ENCODE measurements at regions not wholly inside any gene's neighbourhood (a gene's known extent, or its start where the extent isn't known, plus 50 kb on each side); places are given as distances from the start of the nearest gene placed in this dataset.

GRCh38 chr5:2566284-2566683, 185.2 kb downstream of the IRX2 start:
- H3K9me3 ChIP-seq, result peaks cover 23% of the 10 kb centered on the region
- no peak overlapping the region for H3K9ac ChIP-seq
- H3K36me3 ChIP-seq, result no peaks in the 10 kb centered on the region
- H3K27ac ChIP-seq, result no peak overlapping the region
- no peaks in the 10 kb centered on the region for H4K20me1 ChIP-seq
- H3K27me3 ChIP-seq, result no peaks in the 10 kb centered on the region
- no peak overlapping the region for H3K4me3 ChIP-seq
- peaks cover 24% of the 10 kb centered on the region for H3K4me1 ChIP-seq
- H3K4me2 ChIP-seq, result no peak overlapping the region
- no peak for TF ChIP-seq Cebpa-rat (IDR thresholded peaks at IDR 0.05)

GRCh38 chr5:2565147-2565546, 186.3 kb downstream of the IRX2 start:
- Histone ChIP-seq H3K9me3 (peaks cover 23% of the 10 kb centered on the region), H3K9ac (no peak overlapping the region), H3K36me3 (no peaks in the 10 kb centered on the region), H3K4me3 (no peak overlapping the region), H3K4me2 (no peak overlapping the region), H4K20me1 (no peaks in the 10 kb centered on the region), H3K27me3 (no peaks in the 10 kb centered on the region), H3K4me1 (peaks cover 21% of the 10 kb centered on the region), H3K27ac (no peak overlapping the region)
- no peak for TF ChIP-seq Cebpa-rat (IDR thresholded peaks at IDR 0.05)

GRCh38 chr5:2563046-2563445, 188.4 kb downstream of the IRX2 start:
- no peak overlapping the region for H3K27ac ChIP-seq
- H4K20me1 ChIP-seq, result no peaks in the 10 kb centered on the region
- H3K4me2 ChIP-seq, result no peak overlapping the region
- H3K27me3 ChIP-seq, result no peaks in the 10 kb centered on the region
- H3K9me3 ChIP-seq, result peaks cover 23% of the 10 kb centered on the region
- no peak for TF ChIP-seq Cebpa-rat (IDR thresholded peaks at IDR 0.05)
- H3K4me3 ChIP-seq, result no peak overlapping the region
- H3K36me3 ChIP-seq, result no peaks in the 10 kb centered on the region
- no peak overlapping the region for H3K9ac ChIP-seq
- H3K4me1 ChIP-seq, result no peaks in the 10 kb centered on the region; the same call in 1 of the 2 replicates

- TF ChIP-seq Cebpa-rat (IDR thresholded peaks at IDR 0.05), result no peak
- Histone ChIP-seq H3K27me3 (no peaks in the 10 kb centered on the region), H3K36me3 (no peaks in the 10 kb centered on the region), H3K9ac (no peak overlapping the region), H4K20me1 (no peaks in the 10 kb centered on the region), H3K27ac (no peak overlapping the region), H3K9me3 (peaks cover 23% of the 10 kb centered on the region), H3K4me2 (no peak overlapping the region), H3K4me3 (no peak overlapping the region), H3K4me1 (no peaks in the 10 kb centered on the region)
These were observed 189.4 kb downstream of the IRX2 start for GRCh38 chr5:2562036-2562435.

- Histone ChIP-seq H3K36me3 (no peaks in the 10 kb centered on the region), H3K27me3 (no peaks in the 10 kb centered on the region), H3K4me1 (no peaks in the 10 kb centered on the region), H3K27ac (no peak overlapping the region), H3K4me2 (no peak overlapping the region), H3K9me3 (peaks cover 22% of the 10 kb centered on the region), H4K20me1 (no peaks in the 10 kb centered on the region), H3K9ac (no peak overlapping the region), H3K4me3 (no peak overlapping the region)
- no peak for TF ChIP-seq Cebpa-rat (IDR thresholded peaks at IDR 0.05)
These were observed 191.0 kb downstream of the IRX2 start for GRCh38 chr5:2560435-2560834.

GRCh38 chr5:2557435-2557834, 194.0 kb downstream of the IRX2 start:
- no peaks in the 10 kb centered on the region for H3K36me3 ChIP-seq
- peaks cover 24% of the 10 kb centered on the region for H3K9me3 ChIP-seq
- no peak overlapping the region for H3K4me3 ChIP-seq
- no peaks in the 10 kb centered on the region for H3K27me3 ChIP-seq
- TF ChIP-seq Cebpa-rat (IDR thresholded peaks at IDR 0.05), result no peak
- H4K20me1 ChIP-seq, result no peaks in the 10 kb centered on the region
- no peak overlapping the region for H3K27ac ChIP-seq
- H3K4me1 ChIP-seq, result no peaks in the 10 kb centered on the region
- no peak overlapping the region for H3K4me2 ChIP-seq
- no peak overlapping the region for H3K9ac ChIP-seq

GRCh38 chr5:2556375-2556966, 195.0 kb downstream of the IRX2 start:
- peaks cover 26% of the 10 kb centered on the region for H3K9me3 ChIP-seq
- no peak overlapping the region for H3K9ac ChIP-seq
- H3K36me3 ChIP-seq, result no peaks in the 10 kb centered on the region
- no peaks in the 10 kb centered on the region for H4K20me1 ChIP-seq
- no peak overlapping the region for H3K4me3 ChIP-seq
- H3K4me2 ChIP-seq, result no peak overlapping the region
- no peak for TF ChIP-seq Cebpa-rat (IDR thresholded peaks at IDR 0.05)
- no peak overlapping the region for H3K27ac ChIP-seq
- H3K4me1 ChIP-seq, result no peaks in the 10 kb centered on the region
- H3K27me3 ChIP-seq, result no peaks in the 10 kb centered on the region

GRCh38 chr5:2553611-2554010, 197.9 kb downstream of the IRX2 start:
- no peak for TF ChIP-seq Cebpa-rat (IDR thresholded peaks at IDR 0.05)
- peaks cover 26% of the 10 kb centered on the region for H3K9me3 ChIP-seq

GRCh38 chr5:2550509-2550908, 201.0 kb downstream of the IRX2 start:
- Histone ChIP-seq H3K9ac (no peak overlapping the region), H3K4me1 (peaks cover 6% of the 10 kb centered on the region; the same call in 1 of the 2 replicates), H3K4me2 (no peak overlapping the region), H3K9me3 (peaks cover 31% of the 10 kb centered on the region), H3K27me3 (no peaks in the 10 kb centered on the region), H3K27ac (no peak overlapping the region), H3K36me3 (no peaks in the 10 kb centered on the region), H4K20me1 (no peaks in the 10 kb centered on the region), H3K4me3 (no peak overlapping the region)
- no peak for TF ChIP-seq Cebpa-rat (IDR thresholded peaks at IDR 0.05)

More at GRCh38 chr5:2553611-2554010, 197.9 kb downstream of the IRX2 start:
- Histone ChIP-seq H3K4me3 (no peak overlapping the region), H3K27me3 (no peaks in the 10 kb centered on the region), H3K27ac (no peak overlapping the region), H3K36me3 (no peaks in the 10 kb centered on the region), H3K4me2 (no peak overlapping the region), H3K4me1 (no peaks in the 10 kb centered on the region), H4K20me1 (no peaks in the 10 kb centered on the region), H3K9ac (no peak overlapping the region)

- no peak overlapping the region for H3K4me3 ChIP-seq
- no peaks in the 10 kb centered on the region for H3K27me3 ChIP-seq
- TF ChIP-seq Cebpa-rat (IDR thresholded peaks at IDR 0.05), result no peak
- H3K9ac ChIP-seq, result no peak overlapping the region
- H3K36me3 ChIP-seq, result no peaks in the 10 kb centered on the region
- no peak overlapping the region for H3K27ac ChIP-seq
- no peaks in the 10 kb centered on the region for H4K20me1 ChIP-seq
- peaks cover 11% of the 10 kb centered on the region; the same call in 1 of the 2 replicates for H3K4me1 ChIP-seq
- H3K9me3 ChIP-seq, result peaks cover 36% of the 10 kb centered on the region
- H3K4me2 ChIP-seq, result no peak overlapping the region
These were observed 201.6 kb downstream of the IRX2 start for GRCh38 chr5:2549900-2550299.

GRCh38 chr5:2549354-2549753, 202.1 kb downstream of the IRX2 start:
- Histone ChIP-seq H3K4me1 (peaks cover 11% of the 10 kb centered on the region; the same call in 1 of the 2 replicates), H3K9ac (no peak overlapping the region), H3K4me2 (no peak overlapping the region), H4K20me1 (no peaks in the 10 kb centered on the region), H3K4me3 (no peak overlapping the region), H3K9me3 (peaks cover 34% of the 10 kb centered on the region), H3K27ac (no peak overlapping the region), H3K36me3 (no peaks in the 10 kb centered on the region), H3K27me3 (no peaks in the 10 kb centered on the region)
- no peak for TF ChIP-seq Cebpa-rat (IDR thresholded peaks at IDR 0.05)
